GM12892 (cell line): ENCODE measurements at regions not wholly inside any gene's neighbourhood (a gene's known extent, or its start where the extent isn't known, plus 50 kb on each side); places are given as distances from the start of the nearest gene placed in this dataset.

ENCODE experiments used
- POLR2A ChIP-seq: IDR thresholded peaks from 2 replicates; pipeline ENCODE4 v1.6.1; 2011; ENCODE audit warnings: low read depth, low read length, control low read depth
- POLR2AphosphoS5 ChIP-seq: IDR thresholded peaks from 2 replicates; pipeline ENCODE4 v1.6.1; 2011; ENCODE audit warnings: low read depth, low read length, control low read depth
- TAF1 ChIP-seq: IDR thresholded peaks from 2 replicates; pipeline ENCODE4 v1.6.1; 2011; ENCODE audit warnings: low read depth, mild to moderate bottlenecking, control low read depth, low read length, borderline replicate concordance

DNA sequence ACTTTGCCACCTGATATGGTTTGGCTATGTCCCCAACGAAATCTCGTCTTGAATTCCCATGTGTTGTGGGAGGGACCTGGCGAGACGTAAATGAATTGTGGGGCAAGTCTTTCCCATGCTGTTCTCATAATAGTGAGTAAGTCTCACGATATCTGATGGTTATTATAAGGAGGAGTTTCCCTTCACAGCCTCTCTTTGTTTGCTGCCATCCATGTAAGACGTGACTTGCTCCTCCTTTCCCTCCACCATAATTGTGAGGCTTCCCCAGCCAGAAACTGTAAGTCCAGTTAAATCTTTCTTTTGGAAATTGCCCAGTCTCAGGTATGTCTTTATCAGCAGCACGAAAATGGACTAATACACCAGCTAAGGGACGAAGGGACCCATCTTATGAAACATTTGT lies 1303.3 kb downstream of the SUCLG1 start:
- TF ChIP-seq POLR2A (no peak), POLR2AphosphoS5 (no peak), TAF1 (no peak)
